ENCODE measurements at regions not wholly inside any gene's neighbourhood (a gene's known extent, or its start where the extent isn't known, plus 50 kb on each side); places are given as distances from the start of the nearest gene placed in this dataset.
"Not testable (repeated sequence)": the region's sequence is repeated elsewhere in the genome, so short reads cannot be mapped to it uniquely, and the experiment has no call there.

GRCh38 chr5:166880456-166880855, 1411.0 kb upstream of the WWC1 start:
- DNase-seq = no peak

- DNase-seq = no peak
These were observed 1409.6 kb upstream of the WWC1 start for GRCh38 chr5:166881802-166882201.

- no peak for DNase-seq
These were observed 1408.4 kb upstream of the WWC1 start for GRCh38 chr5:166883016-166883415.

- DNase-seq = no peak
These were observed 1393.3 kb upstream of the WWC1 start for GRCh38 chr5:166898166-166898565.

GRCh38 chr5:166899343-166899742, 1392.1 kb upstream of the WWC1 start:
- no peak for DNase-seq

- DNase-seq = no peak
These were observed 1386.9 kb upstream of the WWC1 start for GRCh38 chr5:166904571-166904970.

- DNase-seq = no peak
These were observed 1384.3 kb upstream of the WWC1 start for GRCh38 chr5:166906991-166907713.

- DNase-seq = peak; percentile 33
These were observed 1382.4 kb upstream of the WWC1 start for GRCh38 chr5:166909040-166909439.

GRCh38 chr5:166909926-166910325, 1381.5 kb upstream of the WWC1 start:
- no peak for DNase-seq

GRCh38 chr5:166910995-166911394, 1380.5 kb upstream of the WWC1 start:
- DNase-seq = no peak

GRCh38 chr5:166916021-166916420, 1375.4 kb upstream of the WWC1 start:
- DNase-seq = no peak

GRCh38 chr5:166926138-166926537, 1365.3 kb upstream of the WWC1 start:
- no peak for DNase-seq

GRCh38 chr5:166926806-166927475, 1364.5 kb upstream of the WWC1 start:
- DNase-seq = not testable (repeated sequence)

- DNase-seq = no peak
These were observed 1355.1 kb upstream of the WWC1 start for GRCh38 chr5:166936351-166936750.

- DNase-seq = no peak
These were observed 1353.4 kb upstream of the WWC1 start for GRCh38 chr5:166938071-166938470.

- DNase-seq = no peak
These were observed 1348.5 kb upstream of the WWC1 start for GRCh38 chr5:166942948-166943347.

GRCh38 chr5:166947045-166947444, 1344.4 kb upstream of the WWC1 start:
- no peak for DNase-seq

- DNase-seq = no peak
These were observed 1342.8 kb upstream of the WWC1 start for GRCh38 chr5:166948679-166949078.

GRCh38 chr5:166952048-166952447, 1339.4 kb upstream of the WWC1 start:
- no peak for DNase-seq

GRCh38 chr5:166957782-166958181, 1333.7 kb upstream of the WWC1 start:
- DNase-seq = no peak

- DNase-seq = no peak
These were observed 1331.7 kb upstream of the WWC1 start for GRCh38 chr5:166959766-166960165.

GRCh38 chr5:166961028-166961427, 1330.4 kb upstream of the WWC1 start:
- DNase-seq = no peak

GRCh38 chr5:166961913-166962312, 1329.5 kb upstream of the WWC1 start:
- DNase-seq = no peak

- no peak for DNase-seq
These were observed 1329.0 kb upstream of the WWC1 start for GRCh38 chr5:166962461-166962860.

- no peak for DNase-seq
These were observed 1327.8 kb upstream of the WWC1 start for GRCh38 chr5:166963596-166963995.
